Adrenal gland (tissue), 5 donors: ENCODE measurements at regions not wholly inside any gene's neighbourhood (a gene's known extent, or its start where the extent isn't known, plus 50 kb on each side); places are given as distances from the start of the nearest gene placed in this dataset.

Experiments used
- POLR2A ChIP-seq, 2 donors: fragments of 450-650 bp; IDR thresholded peaks; one replicate each; pipeline ENCODE4 v1.6.1; 2017; ENCODE audit warnings: antibody characterized with exemption in 2 of 2, mild to moderate bottlenecking in 2 of 2, moderate library complexity in 1 of 2
- TF ChIP-seq, protein P1 (sequence below), 6 experiments: fragments of 450-650 bp in 4 of 6; fragments of 200-600 bp in 2 of 6; sonication (generic) in 1 of 6; IDR thresholded peaks; 1 replicate in 5 of 6; 2 replicates in 1 of 6; pipeline versions ENCODE4 v1.5.1 to v1.8.0; 2016 to 2021; ENCODE audit warnings: antibody characterized with exemption in 6 of 6, mild to moderate bottlenecking in 2 of 6, moderate library complexity in 1 of 6
- donor health status: DM: no; HTN: no; CAD: no.

DNA sequence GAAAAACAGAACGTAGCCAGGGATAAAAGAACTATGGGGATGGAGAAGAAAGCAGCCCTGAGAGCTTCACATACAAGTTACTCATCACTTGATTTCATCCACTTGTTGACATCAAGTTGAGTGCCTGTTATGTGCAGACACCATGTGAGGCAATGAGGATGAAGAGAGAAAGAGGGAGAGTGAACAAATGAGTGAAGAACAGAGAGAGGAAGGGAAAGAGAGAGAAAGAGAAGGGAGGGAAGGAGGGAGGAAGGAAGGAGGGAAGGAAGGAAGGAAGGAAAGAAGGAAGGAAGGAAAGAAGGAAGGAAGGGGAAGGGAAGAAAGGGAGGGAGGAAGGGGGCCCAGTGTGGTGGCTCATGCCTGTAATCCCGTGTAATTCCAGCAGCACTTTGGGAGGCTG, 72.3 kb upstream of the SMAD3 start:
- TF ChIP-seq POLR2A (IDR thresholded peaks at IDR 0.05) = no peak
- TF ChIP-seq, protein P1, sequence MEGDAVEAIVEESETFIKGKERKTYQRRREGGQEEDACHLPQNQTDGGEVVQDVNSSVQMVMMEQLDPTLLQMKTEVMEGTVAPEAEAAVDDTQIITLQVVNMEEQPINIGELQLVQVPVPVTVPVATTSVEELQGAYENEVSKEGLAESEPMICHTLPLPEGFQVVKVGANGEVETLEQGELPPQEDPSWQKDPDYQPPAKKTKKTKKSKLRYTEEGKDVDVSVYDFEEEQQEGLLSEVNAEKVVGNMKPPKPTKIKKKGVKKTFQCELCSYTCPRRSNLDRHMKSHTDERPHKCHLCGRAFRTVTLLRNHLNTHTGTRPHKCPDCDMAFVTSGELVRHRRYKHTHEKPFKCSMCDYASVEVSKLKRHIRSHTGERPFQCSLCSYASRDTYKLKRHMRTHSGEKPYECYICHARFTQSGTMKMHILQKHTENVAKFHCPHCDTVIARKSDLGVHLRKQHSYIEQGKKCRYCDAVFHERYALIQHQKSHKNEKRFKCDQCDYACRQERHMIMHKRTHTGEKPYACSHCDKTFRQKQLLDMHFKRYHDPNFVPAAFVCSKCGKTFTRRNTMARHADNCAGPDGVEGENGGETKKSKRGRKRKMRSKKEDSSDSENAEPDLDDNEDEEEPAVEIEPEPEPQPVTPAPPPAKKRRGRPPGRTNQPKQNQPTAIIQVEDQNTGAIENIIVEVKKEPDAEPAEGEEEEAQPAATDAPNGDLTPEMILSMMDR (IDR thresholded peaks at IDR 0.05) = no peak
